Activated CD8-positive, alpha-beta memory T cell treated with anti-CD3 and anti-CD28 coated beads, Interleukin-2, amount 50 U/mL, for 24 hours (primary cell): ENCODE measurements at regions not wholly inside any gene's neighbourhood (a gene's known extent, or its start where the extent isn't known, plus 50 kb on each side); places are given as distances from the start of the nearest gene placed in this dataset.

ENCODE experiments used
- DNase-seq: peaks from one replicate; pipeline ENCODE4 v3.0.0-alpha.2; 2020; ENCODE audit errors: extremely low read depth

GRCh38 chr13:50319635-50320255 lies 304.5 kb downstream of the KCNRG start:
- no peak for DNase-seq

GRCh38 chr13:50320271-50320862 lies 305.1 kb downstream of the KCNRG start:
- no peak for DNase-seq

GRCh38 chr13:50322006-50322405 lies 306.8 kb downstream of the KCNRG start:
- no peak for DNase-seq

- no peak for DNase-seq
These were observed 308.3 kb downstream of the KCNRG start for GRCh38 chr13:50323440-50324065.

- DNase-seq = no peak
These were observed 311.0 kb downstream of the KCNRG start for GRCh38 chr13:50326271-50326670.

GRCh38 chr13:50326811-50327210 lies 311.6 kb downstream of the KCNRG start:
- DNase-seq = no peak

- no peak for DNase-seq
These were observed 319.0 kb downstream of the KCNRG start for GRCh38 chr13:50334115-50334778.

GRCh38 chr13:50334944-50335343 lies 319.7 kb downstream of the KCNRG start:
- DNase-seq = no peak

GRCh38 chr13:50339271-50339670 lies 324.0 kb downstream of the KCNRG start:
- no peak for DNase-seq

GRCh38 chr13:50340146-50340545 lies 324.9 kb downstream of the KCNRG start:
- no peak for DNase-seq

- DNase-seq = no peak
These were observed 325.5 kb downstream of the KCNRG start for GRCh38 chr13:50340551-50341287.

GRCh38 chr13:50341526-50341925 lies 326.3 kb downstream of the KCNRG start:
- no peak for DNase-seq

GRCh38 chr13:50344717-50345116 lies 329.5 kb downstream of the KCNRG start:
- no peak for DNase-seq

GRCh38 chr13:50345804-50346203 lies 330.6 kb downstream of the KCNRG start:
- no peak for DNase-seq

- no peak for DNase-seq
These were observed 333.1 kb downstream of the KCNRG start for GRCh38 chr13:50348371-50348770.

- no peak for DNase-seq
These were observed 337.7 kb downstream of the KCNRG start for GRCh38 chr13:50352720-50353480.

GRCh38 chr13:50353651-50354415 lies 338.6 kb downstream of the KCNRG start:
- no peak for DNase-seq

- no peak for DNase-seq
These were observed 340.6 kb downstream of the KCNRG start for GRCh38 chr13:50355797-50356196.

- DNase-seq = no peak
These were observed 341.9 kb downstream of the KCNRG start for GRCh38 chr13:50357136-50357535.

GRCh38 chr13:50357586-50358118 lies 342.4 kb downstream of the KCNRG start:
- no peak for DNase-seq
